SU-DHL-6 (cell line): ENCODE measurements at regions not wholly inside any gene's neighbourhood (a gene's known extent, or its start where the extent isn't known, plus 50 kb on each side); places are given as distances from the start of the nearest gene placed in this dataset.

ENCODE experiments used
- H2AFZ ChIP-seq: fragments of 200-600 bp; sonication (generic); 2 replicates; pipeline ENCODE4 v1.6.1; 2014; ENCODE audit warnings: low read depth, mild to moderate bottlenecking, moderate library complexity, mixed read lengths, antibody characterized with exemption, low read length; ENCODE audit not compliant: severe bottlenecking
- H3F3A ChIP-seq: fragments of 200-600 bp; shearing (Covaris generic); 2 replicates; pipeline ENCODE4 v1.6.0; 2016; ENCODE audit warnings: antibody characterized with exemption, mild to moderate bottlenecking; ENCODE audit not compliant: insufficient read depth
- H3K27ac ChIP-seq: fragments of 200-600 bp; sonication (generic); 2 replicates; pipeline ENCODE4 v1.5.1; 2016; ENCODE audit warnings: low read depth, mild to moderate bottlenecking, low read length, moderate library complexity, mixed read lengths
- H3K27me3 ChIP-seq: fragments of 200-600 bp; sonication (generic), shearing (Covaris generic); 2 replicates; pipeline ENCODE4 v1.6.0; 2014; ENCODE audit warnings: mild to moderate bottlenecking, low read length
- H3K36me3 ChIP-seq: fragments of 200-600 bp; sonication (generic); 2 replicates; pipeline ENCODE4 v1.6.1; 2014; ENCODE audit warnings: mild to moderate bottlenecking, low read length, mixed read lengths
- H3K4me2 ChIP-seq: fragments of 300-600, 200-600 bp; shearing (Covaris generic), sonication (generic); 2 replicates; pipeline ENCODE4 v1.6.0; 2014; ENCODE audit warnings: low read length, low read depth, mild to moderate bottlenecking; ENCODE audit not compliant: poor library complexity, severe bottlenecking
- H3K4me3 ChIP-seq: fragments of 200-600 bp; sonication (generic); 2 replicates; pipeline ENCODE4 v1.5.1; 2014; ENCODE audit warnings: antibody characterized with exemption, low read length, mild to moderate bottlenecking, mixed read lengths; ENCODE audit not compliant: insufficient read depth, poor library complexity, severe bottlenecking
- H3K79me2 ChIP-seq: fragments of 200-600 bp; sonication (generic); 2 replicates; pipeline ENCODE4 v1.6.1; 2014; ENCODE audit warnings: mild to moderate bottlenecking, low read length, moderate library complexity; ENCODE audit not compliant: insufficient read depth
- H3K9ac ChIP-seq: fragments of 200-600 bp; sonication (generic); 2 replicates; pipeline ENCODE4 v1.7.0; 2014; ENCODE audit warnings: mild to moderate bottlenecking, low read length
- H3K9me2 ChIP-seq: fragments of 200-600 bp; sonication (generic); replicated peaks from 2 replicates; pipeline ENCODE4 v1.6.1; 2014; ENCODE audit warnings: low read length; ENCODE audit not compliant: insufficient read depth
- H3K9me3 ChIP-seq: fragments of 200-600 bp; sonication (generic); 2 replicates; pipeline ENCODE4 v1.6.1; 2014; ENCODE audit warnings: low read length, mixed read lengths; ENCODE audit not compliant: insufficient read depth
- H4K20me1 ChIP-seq: fragments of 200-600 bp; sonication (generic); 2 replicates; pipeline ENCODE4 v1.6.1; 2014; ENCODE audit warnings: low read depth, mild to moderate bottlenecking, antibody characterized with exemption, low read length, moderate library complexity, mixed read lengths
- EZH2phosphoT487 ChIP-seq: fragments of 200-600 bp; sonication (generic), shearing (Covaris generic); conservative IDR thresholded peaks from 2 replicates; pipeline ENCODE4 v1.6.1; 2018; ENCODE audit warnings: mild to moderate bottlenecking, antibody characterized with exemption, low read length, moderate library complexity, mixed read lengths
- TF ChIP-seq, protein P1 (sequence below): fragments of 200-600 bp; sonication (generic); IDR thresholded peaks from one replicate; pipeline ENCODE4 v1.5.1; 2017; ENCODE audit warnings: antibody characterized with exemption, mild to moderate bottlenecking, low read length, moderate library complexity; ENCODE audit not compliant: insufficient read depth, poor library complexity, severe bottlenecking

DNA sequence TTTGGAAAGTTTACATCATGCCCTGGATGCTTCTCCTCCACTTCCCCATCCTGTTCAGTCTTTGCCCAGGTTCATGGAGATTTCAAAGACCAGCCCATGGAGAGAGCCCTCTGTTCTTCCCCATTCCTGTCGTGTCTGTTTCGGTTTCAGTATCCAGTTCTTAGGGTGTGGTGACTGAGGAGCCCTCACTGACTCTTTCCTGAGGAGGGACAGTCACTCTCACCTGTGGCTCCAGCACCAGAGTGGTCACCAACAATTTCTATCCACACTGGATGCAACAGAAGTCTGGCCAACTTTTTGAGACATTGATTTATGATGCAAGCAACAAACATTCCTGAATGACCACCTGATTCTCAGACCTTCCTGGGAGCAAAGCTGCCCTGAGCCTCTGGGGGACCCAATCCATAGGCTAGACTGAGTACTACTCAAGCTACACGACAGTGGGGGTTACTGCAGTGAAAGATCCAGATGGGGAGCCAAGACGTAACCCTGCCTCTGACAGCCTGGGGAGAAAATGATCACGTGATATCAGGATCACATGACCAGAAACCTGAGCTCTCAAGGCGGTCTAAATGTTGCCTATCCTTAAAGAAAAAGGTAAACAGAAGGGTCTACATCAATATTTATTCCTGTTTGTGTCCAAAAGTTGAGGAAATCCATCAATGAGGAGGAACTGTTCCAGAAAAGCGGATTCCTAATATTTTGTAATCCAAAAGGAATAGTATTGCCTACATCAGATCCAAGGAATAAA is 76.2 kb upstream of the VPREB1 start:
- no peaks in the 10 kb centered on the region for H3K9me3 ChIP-seq
- TF ChIP-seq, protein P1, sequence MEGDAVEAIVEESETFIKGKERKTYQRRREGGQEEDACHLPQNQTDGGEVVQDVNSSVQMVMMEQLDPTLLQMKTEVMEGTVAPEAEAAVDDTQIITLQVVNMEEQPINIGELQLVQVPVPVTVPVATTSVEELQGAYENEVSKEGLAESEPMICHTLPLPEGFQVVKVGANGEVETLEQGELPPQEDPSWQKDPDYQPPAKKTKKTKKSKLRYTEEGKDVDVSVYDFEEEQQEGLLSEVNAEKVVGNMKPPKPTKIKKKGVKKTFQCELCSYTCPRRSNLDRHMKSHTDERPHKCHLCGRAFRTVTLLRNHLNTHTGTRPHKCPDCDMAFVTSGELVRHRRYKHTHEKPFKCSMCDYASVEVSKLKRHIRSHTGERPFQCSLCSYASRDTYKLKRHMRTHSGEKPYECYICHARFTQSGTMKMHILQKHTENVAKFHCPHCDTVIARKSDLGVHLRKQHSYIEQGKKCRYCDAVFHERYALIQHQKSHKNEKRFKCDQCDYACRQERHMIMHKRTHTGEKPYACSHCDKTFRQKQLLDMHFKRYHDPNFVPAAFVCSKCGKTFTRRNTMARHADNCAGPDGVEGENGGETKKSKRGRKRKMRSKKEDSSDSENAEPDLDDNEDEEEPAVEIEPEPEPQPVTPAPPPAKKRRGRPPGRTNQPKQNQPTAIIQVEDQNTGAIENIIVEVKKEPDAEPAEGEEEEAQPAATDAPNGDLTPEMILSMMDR, result no peak
- TF ChIP-seq EZH2phosphoT487, result no peak
- no peaks in the 10 kb centered on the region; the same call in 1 of the 2 replicates for H3K79me2 ChIP-seq
- peak overlapping the region; percentile 39 for H3K4me3 ChIP-seq
- no peaks in the 10 kb centered on the region for H3K36me3 ChIP-seq
- peak overlapping the region; percentile 81 for H3K4me2 ChIP-seq
- peak overlapping the region; percentile 64 for H3K9ac ChIP-seq
- peak overlapping the region; percentile 100 for H3K27ac ChIP-seq
- H2AFZ ChIP-seq, result no peak overlapping the region
- no peaks in the 10 kb centered on the region for H3K9me2 ChIP-seq
- peaks cover 59% of the 10 kb centered on the region for H3F3A ChIP-seq
- no peaks in the 10 kb centered on the region for H4K20me1 ChIP-seq
- H3K27me3 ChIP-seq, result no peaks in the 10 kb centered on the region

DNA sequence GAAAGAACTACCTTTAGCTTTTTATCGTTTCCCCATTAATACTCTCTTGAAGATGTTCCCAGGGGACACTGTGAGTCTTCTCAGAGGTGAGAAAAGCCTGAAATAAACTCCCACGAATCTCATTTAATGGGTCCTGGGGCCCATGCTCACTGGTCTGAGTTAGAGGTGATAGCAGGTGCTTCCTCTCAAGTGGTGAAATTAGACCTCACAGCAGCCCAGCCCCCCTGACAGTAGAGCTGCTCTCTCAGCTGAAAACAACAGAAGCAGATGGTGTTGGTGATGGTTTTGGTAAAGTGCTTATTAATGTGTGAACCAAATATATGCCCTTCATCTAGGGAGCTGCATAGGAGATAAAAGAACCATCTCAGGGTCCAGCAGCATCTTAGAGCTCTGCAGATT is 76.8 kb upstream of the VPREB1 start:
- Histone ChIP-seq H2AFZ (no peak overlapping the region), H3K79me2 (no peaks in the 10 kb centered on the region; the same call in 1 of the 2 replicates), H3K9me2 (no peaks in the 10 kb centered on the region), H3K27me3 (no peaks in the 10 kb centered on the region), H3K4me2 (peak overlapping the region; percentile 81), H3K9me3 (no peaks in the 10 kb centered on the region), H3F3A (peaks cover 64% of the 10 kb centered on the region), H3K27ac (peak overlapping the region; percentile 100), H3K36me3 (no peaks in the 10 kb centered on the region), H3K4me3 (peak overlapping the region; percentile 39), H3K9ac (peak overlapping the region; percentile 64), H4K20me1 (no peaks in the 10 kb centered on the region)
- no peak for TF ChIP-seq EZH2phosphoT487
- TF ChIP-seq, protein P1, result no peak

DNA sequence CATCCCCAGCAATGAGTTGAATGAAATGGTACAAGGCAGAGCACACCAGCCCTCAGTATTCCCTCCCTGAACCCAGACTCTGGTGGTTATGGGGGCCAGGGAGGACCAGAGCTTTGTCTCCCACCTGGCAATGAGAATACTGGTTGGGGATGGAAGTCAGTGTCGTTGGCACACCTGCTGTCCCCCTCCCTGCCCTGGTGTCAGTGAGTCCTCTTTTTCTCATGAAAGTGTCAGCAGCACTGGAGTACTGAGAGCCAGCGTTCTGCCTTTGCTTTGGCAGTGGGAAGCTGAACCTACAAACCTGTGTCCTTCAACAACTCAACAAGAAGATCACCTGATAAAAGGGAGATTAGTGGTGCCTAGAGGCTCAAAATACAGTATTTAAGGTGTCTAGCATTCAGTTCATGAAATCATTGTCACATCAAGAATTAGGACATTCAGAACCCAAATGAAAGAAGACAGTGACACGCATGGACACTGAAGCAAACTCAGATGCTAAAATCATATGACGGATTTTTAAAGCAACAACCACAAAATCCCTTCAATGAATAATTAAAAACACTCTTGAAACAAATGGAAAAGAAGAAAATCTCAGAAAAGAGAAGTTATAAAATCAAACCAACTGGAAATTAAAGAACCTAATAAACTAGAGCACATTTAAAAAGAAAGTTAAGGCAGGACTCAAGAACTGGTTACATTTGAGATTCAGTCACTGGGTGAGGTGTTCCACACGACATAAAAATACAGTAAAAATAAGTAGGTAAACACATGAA is 77.5 kb upstream of the VPREB1 start:
- Histone ChIP-seq H4K20me1 (no peaks in the 10 kb centered on the region), H3K9ac (peak overlapping the region; percentile 59), H3F3A (peaks cover 68% of the 10 kb centered on the region), H3K4me2 (peak overlapping the region; percentile 81), H3K4me3 (peak overlapping the region; percentile 25), H2AFZ (no peak overlapping the region), H3K27me3 (no peaks in the 10 kb centered on the region), H3K27ac (peak overlapping the region; percentile 100), H3K36me3 (no peaks in the 10 kb centered on the region), H3K9me2 (no peaks in the 10 kb centered on the region), H3K79me2 (no peaks in the 10 kb centered on the region; the same call in 1 of the 2 replicates), H3K9me3 (no peaks in the 10 kb centered on the region)
- TF ChIP-seq, protein P1, result no peak
- TF ChIP-seq EZH2phosphoT487, result no peak
